SK-N-SH treated with all-trans-retinoic acid at 6 μM for 48 hours (cell line): ENCODE measurements at regions not wholly inside any gene's neighbourhood (a gene's known extent, or its start where the extent isn't known, plus 50 kb on each side); places are given as distances from the start of the nearest gene placed in this dataset.

Experiments used
- BACH2 ChIP-seq: fragments of 250-450 bp; sonication (Bioruptor Pico); IDR thresholded peaks from 2 replicates; pipeline ENCODE4 v1.9.0; 2021; ENCODE audit warnings: mild to moderate bottlenecking, borderline replicate concordance
- CSDC2 ChIP-seq: fragments of 250-450 bp; sonication (Bioruptor Pico); IDR thresholded peaks from 2 replicates; pipeline ENCODE4 v1.5.0; 2020; ENCODE audit warnings: mild to moderate bottlenecking, moderate library complexity
- GLIS3 ChIP-seq: fragments of 250-450 bp; sonication (Bioruptor Pico); IDR thresholded peaks from 2 replicates; pipeline ENCODE4 v1.5.0; 2020; ENCODE audit warnings: mild to moderate bottlenecking, moderate library complexity
- PPARA ChIP-seq: fragments of 250-450 bp; sonication (Bioruptor Pico); IDR thresholded peaks from 2 replicates; pipeline ENCODE4 v1.5.0; 2020; ENCODE audit warnings: mild to moderate bottlenecking, borderline replicate concordance
- RARB ChIP-seq: fragments of 250-450 bp; sonication (Bioruptor Pico); IDR thresholded peaks from 2 replicates; pipeline ENCODE4 v1.8.0; 2021; ENCODE audit warnings: mild to moderate bottlenecking, moderate library complexity
- TOX ChIP-seq: fragments of 250-450 bp; sonication (Bioruptor Pico); IDR thresholded peaks from 2 replicates; pipeline ENCODE4 v1.8.0; 2021; ENCODE audit warnings: mild to moderate bottlenecking, moderate library complexity, borderline replicate concordance
- ZNF8 ChIP-seq: fragments of 450-650 bp; formaldehyde crosslinking; IDR thresholded peaks from 2 replicates; pipeline ENCODE4 v1.5.0; 2020; ENCODE audit warnings: mild to moderate bottlenecking, moderate library complexity
- TF ChIP-seq, protein P1 (sequence below): fragments of 250-450 bp; sonication (Bioruptor Pico); IDR thresholded peaks from 2 replicates; pipeline ENCODE4 v1.8.0; 2021; ENCODE audit warnings: low read depth, mild to moderate bottlenecking, moderate library complexity, borderline replicate concordance
- TF ChIP-seq, protein P2 (sequence below): fragments of 250-450 bp; sonication (Bioruptor Pico); IDR thresholded peaks from 2 replicates; pipeline ENCODE4 v1.8.0; 2020; ENCODE audit warnings: mild to moderate bottlenecking, moderate library complexity, borderline replicate concordance

DNA sequence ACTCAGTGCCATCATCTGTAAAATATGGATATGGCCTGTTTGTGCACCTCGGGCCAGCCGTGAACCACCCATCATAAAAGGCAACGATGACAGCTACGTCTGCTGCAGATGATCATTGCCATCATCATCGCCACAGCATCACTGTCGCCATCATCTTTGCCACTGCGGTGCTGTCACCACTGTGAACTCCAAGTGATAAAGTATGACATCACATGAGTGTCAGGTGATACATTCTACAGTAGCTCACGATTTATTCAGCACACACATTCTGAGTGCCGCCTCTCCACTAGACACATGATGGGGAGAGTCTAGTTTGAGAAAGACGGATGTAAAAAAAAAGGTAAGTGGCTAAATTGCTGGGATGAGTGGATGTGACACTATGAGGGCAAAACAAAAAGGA is 755.4 kb upstream of the RAB6C start:
- TF ChIP-seq TOX (CRISPR knock-in tag): no peak
- TF ChIP-seq ZNF8 (CRISPR knock-in tag): no peak
- TF ChIP-seq, protein P1, sequence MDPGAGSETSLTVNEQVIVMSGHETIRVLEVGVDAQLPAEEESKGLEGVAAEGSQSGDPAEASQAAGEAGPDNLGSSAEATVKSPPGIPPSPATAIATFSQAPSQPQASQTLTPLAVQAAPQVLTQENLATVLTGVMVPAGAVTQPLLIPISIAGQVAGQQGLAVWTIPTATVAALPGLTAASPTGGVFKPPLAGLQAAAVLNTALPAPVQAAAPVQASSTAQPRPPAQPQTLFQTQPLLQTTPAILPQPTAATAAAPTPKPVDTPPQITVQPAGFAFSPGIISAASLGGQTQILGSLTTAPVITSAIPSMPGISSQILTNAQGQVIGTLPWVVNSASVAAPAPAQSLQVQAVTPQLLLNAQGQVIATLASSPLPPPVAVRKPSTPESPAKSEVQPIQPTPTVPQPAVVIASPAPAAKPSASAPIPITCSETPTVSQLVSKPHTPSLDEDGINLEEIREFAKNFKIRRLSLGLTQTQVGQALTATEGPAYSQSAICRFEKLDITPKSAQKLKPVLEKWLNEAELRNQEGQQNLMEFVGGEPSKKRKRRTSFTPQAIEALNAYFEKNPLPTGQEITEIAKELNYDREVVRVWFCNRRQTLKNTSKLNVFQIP: no peak
- no peak for TF ChIP-seq RARB (CRISPR knock-in tag)
- TF ChIP-seq CSDC2: no peak
- TF ChIP-seq PPARA (CRISPR knock-in tag): no peak
- TF ChIP-seq, protein P2, sequence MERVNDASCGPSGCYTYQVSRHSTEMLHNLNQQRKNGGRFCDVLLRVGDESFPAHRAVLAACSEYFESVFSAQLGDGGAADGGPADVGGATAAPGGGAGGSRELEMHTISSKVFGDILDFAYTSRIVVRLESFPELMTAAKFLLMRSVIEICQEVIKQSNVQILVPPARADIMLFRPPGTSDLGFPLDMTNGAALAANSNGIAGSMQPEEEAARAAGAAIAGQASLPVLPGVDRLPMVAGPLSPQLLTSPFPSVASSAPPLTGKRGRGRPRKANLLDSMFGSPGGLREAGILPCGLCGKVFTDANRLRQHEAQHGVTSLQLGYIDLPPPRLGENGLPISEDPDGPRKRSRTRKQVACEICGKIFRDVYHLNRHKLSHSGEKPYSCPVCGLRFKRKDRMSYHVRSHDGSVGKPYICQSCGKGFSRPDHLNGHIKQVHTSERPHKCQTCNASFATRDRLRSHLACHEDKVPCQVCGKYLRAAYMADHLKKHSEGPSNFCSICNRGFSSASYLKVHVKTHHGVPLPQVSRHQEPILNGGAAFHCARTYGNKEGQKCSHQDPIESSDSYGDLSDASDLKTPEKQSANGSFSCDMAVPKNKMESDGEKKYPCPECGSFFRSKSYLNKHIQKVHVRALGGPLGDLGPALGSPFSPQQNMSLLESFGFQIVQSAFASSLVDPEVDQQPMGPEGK: no peak
- no peak for TF ChIP-seq GLIS3 (CRISPR knock-in tag)
- TF ChIP-seq BACH2 (CRISPR knock-in tag): no peak
